Keratinocyte (primary cell): ENCODE measurements at regions not wholly inside any gene's neighbourhood (a gene's known extent, or its start where the extent isn't known, plus 50 kb on each side); places are given as distances from the start of the nearest gene placed in this dataset.

Source experiments
- DNase-seq: peaks from one replicate; pipeline ENCODE4 v3.0.0-alpha.2; 2011; ENCODE audit warnings: low read depth, missing footprints, low spot score
- FAIRE-seq: peaks from 2 replicates; lab custom pipeline; 2011; peaks lifted over from hg19 to GRCh38; lab: Jason Lieb, UNC
- H2AFZ ChIP-seq: 2 replicates; pipeline ENCODE4 v1.6.0; 2012; ENCODE audit warnings: low read length, control low read depth, inconsistent platforms; ENCODE audit not compliant: control insufficient read depth
- H3K27ac ChIP-seq: 2 replicates; pipeline ENCODE4 v1.5.1; 2011; ENCODE audit warnings: low read length; ENCODE audit not compliant: control insufficient read depth, insufficient read depth
- H3K27me3 ChIP-seq: 3 replicates; pipeline ENCODE4 v1.6.0; 2011; ENCODE audit warnings: low read length; ENCODE audit not compliant: control insufficient read depth, insufficient read depth; ENCODE audit errors: extremely low read depth
- H3K36me3 ChIP-seq, 2 experiments: 2 replicates in 1 of 2; 3 replicates in 1 of 2; pipeline ENCODE4 v1.5.1; 2011; ENCODE audit warnings: low read length in 2 of 2, mild to moderate bottlenecking in 1 of 2; ENCODE audit not compliant: control insufficient read depth in 2 of 2, insufficient read depth in 2 of 2; ENCODE audit errors: extremely low read depth in 1 of 2
- H3K4me1 ChIP-seq: 3 replicates; pipeline ENCODE4 v1.5.1; 2011; ENCODE audit warnings: low read length; ENCODE audit not compliant: control insufficient read depth, insufficient read depth; ENCODE audit errors: extremely low read depth
- H3K4me2 ChIP-seq: 3 replicates; pipeline ENCODE4 v1.6.0; 2011; ENCODE audit warnings: low read depth, low read length; ENCODE audit not compliant: control insufficient read depth, insufficient read depth; ENCODE audit errors: extremely low read depth
- H3K4me3 ChIP-seq, 3 experiments: fragments of 200-600 bp in 1 of 3; sonication (generic) in 1 of 3; 2 replicates in 2 of 3; 3 replicates in 1 of 3; pipeline ENCODE4 v1.5.1; 2011 to 2016; ENCODE audit warnings: low read length in 3 of 3, mild to moderate bottlenecking in 3 of 3, control low read depth in 2 of 3, inconsistent platforms in 1 of 3, low read depth in 1 of 3, mixed read lengths in 1 of 3, mixed run types in 1 of 3, moderate library complexity in 1 of 3; ENCODE audit not compliant: control insufficient read depth in 2 of 3, insufficient read depth in 2 of 3; ENCODE audit errors: extremely low read depth in 1 of 3
- H3K79me2 ChIP-seq: 2 replicates; pipeline ENCODE4 v1.6.0; 2012; ENCODE audit warnings: low read length; ENCODE audit not compliant: control insufficient read depth, insufficient read depth
- H3K9ac ChIP-seq: 3 replicates; pipeline ENCODE4 v1.6.0; 2011; ENCODE audit warnings: low read length; ENCODE audit not compliant: control insufficient read depth, insufficient read depth; ENCODE audit errors: extremely low read depth
- H3K9me1 ChIP-seq: 3 replicates; pipeline ENCODE4 v1.6.0; 2011; ENCODE audit warnings: low read length; ENCODE audit not compliant: control insufficient read depth, insufficient read depth; ENCODE audit errors: extremely low read depth
- H3K9me3 ChIP-seq: 2 replicates; pipeline ENCODE4 v1.5.1; 2012; ENCODE audit warnings: low read depth, low read length; ENCODE audit not compliant: control insufficient read depth
- H4K20me1 ChIP-seq: 3 replicates; pipeline ENCODE4 v1.6.0; 2011; ENCODE audit warnings: low read length; ENCODE audit not compliant: control insufficient read depth, insufficient read depth; ENCODE audit errors: extremely low read depth
- EZH2 ChIP-seq: IDR thresholded peaks from one replicate; pipeline ENCODE4 v1.6.1; 2012; ENCODE audit warnings: inconsistent platforms, mild to moderate bottlenecking, low read length, moderate library complexity
- dilution Hi-C: fragments of 300-500 bp; cut with MboI; formaldehyde crosslinking; loops from one replicate; pipeline ENCODE4 v1.7.0; 2020; ENCODE audit warnings: low sequenced_read_pairs; ENCODE audit not compliant: extremely low pct_ligation_motif_present
- TF ChIP-seq, protein P1 (sequence below), 3 experiments: IDR thresholded peaks in 1 of 3; conservative IDR thresholded peaks in 1 of 3; optimal IDR thresholded peaks in 1 of 3; 2 replicates in 2 of 3; 3 replicates in 1 of 3; pipeline versions ENCODE3 to v1.5.1; 2011; ENCODE audit warnings: low read length in 3 of 3, mild to moderate bottlenecking in 3 of 3, moderate library complexity in 2 of 3, control low read depth in 1 of 3, inconsistent platforms in 1 of 3; ENCODE audit not compliant: insufficient read depth in 2 of 3; ENCODE audit errors: extremely low read depth in 1 of 3

DNA sequence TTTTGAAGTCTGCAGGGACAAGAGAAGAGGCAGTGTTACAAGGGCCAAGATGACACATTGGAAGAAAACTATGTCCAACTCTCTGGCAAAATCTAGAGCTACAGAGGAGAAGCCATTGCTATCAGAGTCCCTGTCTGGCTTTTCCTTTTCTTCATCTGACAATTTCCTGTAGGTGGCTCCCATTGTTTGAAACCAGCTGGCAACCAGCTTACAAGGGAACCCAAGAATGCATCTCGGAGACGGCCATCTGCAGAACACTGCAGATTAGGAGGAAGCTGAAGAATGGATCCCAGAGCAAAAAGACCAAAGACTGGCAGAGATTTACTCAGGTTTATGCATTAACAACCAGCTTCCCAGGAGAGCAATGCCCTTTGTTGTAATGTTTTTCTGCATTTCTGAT is 216.2 kb upstream of the CTSO start:
- Histone ChIP-seq H3K36me3 (no peaks in the 10 kb centered on the region), H3K27ac (no peak overlapping the region), H3K4me3 (no peak overlapping the region), H3K27me3 (no peaks in the 10 kb centered on the region), H3K79me2 (no peaks in the 10 kb centered on the region), H3K9ac (no peak overlapping the region), H3K4me2 (no peak overlapping the region), H4K20me1 (no peaks in the 10 kb centered on the region), H3K9me1 (no peaks in the 10 kb centered on the region), H3K9me3 (no peaks in the 10 kb centered on the region), H3K4me1 (peaks cover 5% of the 10 kb centered on the region), H2AFZ (no peak overlapping the region)
- no peak for TF ChIP-seq EZH2
- TF ChIP-seq, protein P1, sequence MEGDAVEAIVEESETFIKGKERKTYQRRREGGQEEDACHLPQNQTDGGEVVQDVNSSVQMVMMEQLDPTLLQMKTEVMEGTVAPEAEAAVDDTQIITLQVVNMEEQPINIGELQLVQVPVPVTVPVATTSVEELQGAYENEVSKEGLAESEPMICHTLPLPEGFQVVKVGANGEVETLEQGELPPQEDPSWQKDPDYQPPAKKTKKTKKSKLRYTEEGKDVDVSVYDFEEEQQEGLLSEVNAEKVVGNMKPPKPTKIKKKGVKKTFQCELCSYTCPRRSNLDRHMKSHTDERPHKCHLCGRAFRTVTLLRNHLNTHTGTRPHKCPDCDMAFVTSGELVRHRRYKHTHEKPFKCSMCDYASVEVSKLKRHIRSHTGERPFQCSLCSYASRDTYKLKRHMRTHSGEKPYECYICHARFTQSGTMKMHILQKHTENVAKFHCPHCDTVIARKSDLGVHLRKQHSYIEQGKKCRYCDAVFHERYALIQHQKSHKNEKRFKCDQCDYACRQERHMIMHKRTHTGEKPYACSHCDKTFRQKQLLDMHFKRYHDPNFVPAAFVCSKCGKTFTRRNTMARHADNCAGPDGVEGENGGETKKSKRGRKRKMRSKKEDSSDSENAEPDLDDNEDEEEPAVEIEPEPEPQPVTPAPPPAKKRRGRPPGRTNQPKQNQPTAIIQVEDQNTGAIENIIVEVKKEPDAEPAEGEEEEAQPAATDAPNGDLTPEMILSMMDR (optimal IDR thresholded peaks at IDR 0.05 in 1 of 3, IDR thresholded peaks at IDR 0.05 in 1 of 3, conservative IDR thresholded peaks at IDR 0.05 in 1 of 3; ENCODE audit: extremely low read depth in 1 of 3, insufficient read depth in 2 of 3, low read length in 3 of 3), result no peak
- no peak for DNase-seq
- dilution Hi-C loops, result no loop called here
- no peak for FAIRE-seq

DNA sequence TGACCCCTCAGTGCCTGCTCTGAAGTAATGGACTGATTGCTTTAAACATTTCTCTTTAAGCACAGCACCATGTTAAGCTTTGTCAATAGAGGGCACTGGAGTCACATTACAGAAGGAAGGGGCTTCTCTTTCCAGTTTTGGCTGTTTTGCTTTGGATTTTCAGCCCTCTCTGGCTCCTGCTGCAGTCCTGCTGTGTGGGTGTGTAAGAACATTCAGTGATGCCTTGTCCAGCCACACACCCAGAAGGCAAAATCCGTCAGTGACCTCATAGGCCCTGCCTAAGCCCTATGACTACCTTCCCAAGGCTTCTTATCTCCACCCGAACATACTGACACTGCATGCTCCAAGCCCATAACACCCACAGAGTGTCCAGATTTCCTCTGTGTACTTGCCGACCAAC is 215.3 kb upstream of the CTSO start:
- H3K9me1 ChIP-seq, result no peaks in the 10 kb centered on the region
- H4K20me1 ChIP-seq, result no peaks in the 10 kb centered on the region
- no peak overlapping the region for H3K4me3 ChIP-seq
- H3K9ac ChIP-seq, result no peak overlapping the region
- no peak overlapping the region for H3K4me2 ChIP-seq
- no peaks in the 10 kb centered on the region for H3K79me2 ChIP-seq
- H3K9me3 ChIP-seq, result no peaks in the 10 kb centered on the region
- peak; percentile 60 for FAIRE-seq
- H3K36me3 ChIP-seq, result no peaks in the 10 kb centered on the region
- H3K27ac ChIP-seq, result no peak overlapping the region
- peaks cover 5% of the 10 kb centered on the region for H3K4me1 ChIP-seq
- peak overlapping the region; percentile 60 for H2AFZ ChIP-seq
- TF ChIP-seq, protein P1 (optimal IDR thresholded peaks at IDR 0.05 in 1 of 3, IDR thresholded peaks at IDR 0.05 in 1 of 3, conservative IDR thresholded peaks at IDR 0.05 in 1 of 3; ENCODE audit: extremely low read depth in 1 of 3, insufficient read depth in 2 of 3, low read length in 3 of 3), result peak; percentile 45 to 67 (median 53)
- TF ChIP-seq EZH2, result no peak
- dilution Hi-C loops, result no loop called here
- H3K27me3 ChIP-seq, result no peaks in the 10 kb centered on the region
- no peak for DNase-seq
